K562 (cell line): ENCODE measurements at regions not wholly inside any gene's neighbourhood (a gene's known extent, or its start where the extent isn't known, plus 50 kb on each side); places are given as distances from the start of the nearest gene placed in this dataset.

ENCODE experiments used
- ATAC-seq: fragments of 200-7000 bp; cut with Tn5 transposase; 3 replicates; pipeline ENCODE4 v1.9.1; 2020; ENCODE audit warnings: moderate library complexity
- BruUV-seq: library from RNA; stranded (reverse); fragments of 400-500 nt; replicated peaks from 2 replicates; lab custom pipeline; 2021; lab: Mats Ljungman, UMichigan
- CTCF ChIA-PET: fragments of 300-600 bp; formaldehyde crosslinking; extraction: SDS; loops from one replicate; lab custom pipeline; 2021; ENCODE audit warnings: low intra/inter-chr PET ratio; lab: Yijun Ruan, JAX
- POLR2A ChIA-PET: fragments of 300-600, 350-650 bp; sonication (Branson Sonifier 250); formaldehyde crosslinking; extraction: SDS; loops from one replicate; lab custom pipeline; 2021; ENCODE audit warnings: antibody characterized with exemption, inconsistent platforms; lab: Yijun Ruan, JAX
- DNase-seq, 4 experiments: peaks; one replicate each; pipeline versions ENCODE4 v3.0.0 to v3.0.0-alpha.2; 2011 to 2018; ENCODE audit warnings: low spot score in 3 of 4, mixed read lengths in 3 of 4; ENCODE audit errors: extremely low read depth in 1 of 4
- FAIRE-seq: peaks from 2 replicates; lab custom pipeline; 2011; peaks lifted over from hg19 to GRCh38; lab: Jason Lieb, UNC
- H2AFZ ChIP-seq: 2 replicates; pipeline ENCODE4 v1.6.0; 2011; ENCODE audit warnings: low read depth, low read length, control low read depth, inconsistent platforms
- H3K27ac ChIP-seq: fragments of 200-600 bp; 3 replicates; pipeline ENCODE4 v1.8.0; 2011; ENCODE audit warnings: low read depth, mild to moderate bottlenecking, control low read depth, inconsistent platforms, low read length, moderate library complexity, mixed read lengths; ENCODE audit errors: extremely low read depth
- H3K27me3 ChIP-seq, 2 experiments: fragments of 300-600 bp in 1 of 2; 2 replicates in 1 of 2; 3 replicates in 1 of 2; pipeline versions ENCODE4 v1.6.0 to v1.8.0; 2011; ENCODE audit warnings: inconsistent platforms in 2 of 2, low read length in 2 of 2, mild to moderate bottlenecking in 1 of 2, mixed read lengths in 1 of 2, moderate library complexity in 1 of 2; ENCODE audit not compliant: control insufficient read depth in 2 of 2, insufficient read depth in 2 of 2
- H3K36me3 ChIP-seq: fragments of 300-600 bp; 3 replicates; pipeline ENCODE4 v1.8.0; 2011; ENCODE audit warnings: mild to moderate bottlenecking, low read length, inconsistent platforms; ENCODE audit not compliant: control insufficient read depth, insufficient read depth
- H3K4me1 ChIP-seq, 2 experiments: fragments of 200-600 bp in 1 of 2; replicated peaks in 1 of 2; 2 replicates in 1 of 2; 3 replicates in 1 of 2; pipeline versions ENCODE4 v1.5.1 to v1.8.0; 2011; ENCODE audit warnings: inconsistent platforms in 2 of 2, low read length in 2 of 2, mild to moderate bottlenecking in 1 of 2, mixed read lengths in 1 of 2, moderate library complexity in 1 of 2; ENCODE audit not compliant: control insufficient read depth in 2 of 2, insufficient read depth in 2 of 2
- H3K4me2 ChIP-seq: 2 replicates; pipeline ENCODE4 v1.6.1; 2011; ENCODE audit warnings: low read length, control low read depth, inconsistent platforms, mixed read lengths; ENCODE audit not compliant: insufficient read depth
- H3K4me3 ChIP-seq: fragments of 200-600 bp; sonication (generic), shearing (Covaris generic); 2 replicates; pipeline ENCODE4 v1.5.1; 2016; ENCODE audit warnings: control low read depth, inconsistent platforms
- H3K79me2 ChIP-seq: fragments of 200-600 bp; 3 replicates; pipeline ENCODE4 v1.8.0; 2011; ENCODE audit warnings: low read length, inconsistent platforms; ENCODE audit not compliant: control insufficient read depth, insufficient read depth
- H3K9ac ChIP-seq, 2 experiments: 2 replicates each; pipeline versions ENCODE4 v1.6.0 to v1.6.1; 2011; ENCODE audit warnings: low read depth in 2 of 2, low read length in 2 of 2, control low read depth in 1 of 2, inconsistent platforms in 1 of 2, mild to moderate bottlenecking in 1 of 2, mixed read lengths in 1 of 2; ENCODE audit not compliant: insufficient read depth in 1 of 2
- H3K9me1 ChIP-seq: one replicate; pipeline ENCODE4 v1.6.0; 2011; ENCODE audit warnings: inconsistent platforms, mild to moderate bottlenecking, low read length, moderate library complexity; ENCODE audit not compliant: control insufficient read depth, insufficient read depth
- H3K9me3 ChIP-seq: replicated peaks from 2 replicates; pipeline ENCODE4 v1.5.1; 2011; ENCODE audit warnings: low read depth, low read length, inconsistent platforms; ENCODE audit not compliant: control insufficient read depth, insufficient read depth
- H4K20me1 ChIP-seq: replicated peaks from 2 replicates; pipeline ENCODE4 v1.6.1; 2011; ENCODE audit warnings: low read length, inconsistent platforms, mixed read lengths; ENCODE audit not compliant: control insufficient read depth, insufficient read depth
- E2F8 ChIP-seq: fragments of 450-650 bp; IDR thresholded peaks from 2 replicates; pipeline ENCODE4 v1.7.1; 2018; ENCODE audit warnings: mild to moderate bottlenecking, low read depth; ENCODE audit not compliant: partially characterized antibody
- KHSRP ChIP-seq: fragments of 450-650 bp; IDR thresholded peaks from 2 replicates; pipeline ENCODE4 v1.6.1; 2017
- SP2 ChIP-seq: IDR thresholded peaks from 2 replicates; pipeline ENCODE4 v1.6.1; 2011; ENCODE audit warnings: mild to moderate bottlenecking, low read depth, low read length, moderate library complexity; ENCODE audit not compliant: poor library complexity, severe bottlenecking; ENCODE audit errors: extremely low read depth
- TFAP4 ChIP-seq: sonication (generic); formaldehyde crosslinking; IDR thresholded peaks from 2 replicates; pipeline ENCODE4 v1.8.0; 2022; ENCODE audit warnings: missing genetic modification reagents, mild to moderate bottlenecking, moderate library complexity, borderline replicate concordance
- ZBTB12 ChIP-seq: fragments of 250-450 bp; sonication (Bioruptor Pico); IDR thresholded peaks from 2 replicates; pipeline ENCODE4 v1.4.0; 2020
- ZNF592 ChIP-seq: fragments of 450-650 bp; IDR thresholded peaks from 2 replicates; pipeline ENCODE4 v1.6.1; 2017; ENCODE audit warnings: antibody characterized with exemption, mild to moderate bottlenecking
- WGBS: fragments of 100-300 bp; shearing (Covaris generic); methylation state at CpG from one replicate; pipeline ENCODE4 v1.1.6; 2016; ENCODE audit warnings: low coverage, mixed read lengths; ENCODE audit not compliant: insufficient coverage; ENCODE audit errors: missing lambda C conversion rate; 5-methylcytosine and 5-hydroxymethylcytosine counted together
- in situ Hi-C: fragments of 300-500 bp; cut with MboI; formaldehyde crosslinking; loops from 4 replicates; pipeline ENCODE4 v1.15.0; 2018; ENCODE audit warnings: inconsistent platforms, mixed read lengths
- intact Hi-C: fragments of 100-400 bp; cut with micrococcal nuclease; formaldehyde crosslinking; loops from 2 replicates; pipeline ENCODE4 v1.14.2; 2022

GRCh38 chr7:13359656-13360055 lies 629.8 kb downstream of the ETV1 start:
- FAIRE-seq: no peak
- Histone ChIP-seq H3K36me3 (no peaks in the 10 kb centered on the region), H3K4me3 (no peak overlapping the region), H3K27ac (no peak overlapping the region), H3K9me1 (no peaks in the 10 kb centered on the region), H3K9me3 (no peaks in the 10 kb centered on the region; the same call in 1 of the 2 replicates), H3K4me2 (no peak overlapping the region), H3K9ac (no peak overlapping the region), H4K20me1 (no peaks in the 10 kb centered on the region), H3K4me1 (no peaks in the 10 kb centered on the region), H3K79me2 (no peaks in the 10 kb centered on the region), H2AFZ (no peak overlapping the region), H3K27me3 (no peaks in the 10 kb centered on the region)
- TF ChIP-seq ZNF592 (no peak), TFAP4 (no peak), SP2 (no peak), E2F8 (no peak), KHSRP (no peak), ZBTB12 (no peak)
- in situ Hi-C loops (no loop called here), intact Hi-C loops (no loop called here)
- no peak for ATAC-seq
- CTCF ChIA-PET: no interaction called here
- no TSS peak for BruUV-seq
- no peak for DNase-seq
- 4% methylated on average over 9 of the region's 10 CpGs for WGBS
- POLR2A ChIA-PET: no interaction called here
